BJ (cell line): ENCODE measurements at regions not wholly inside any gene's neighbourhood (a gene's known extent, or its start where the extent isn't known, plus 50 kb on each side); places are given as distances from the start of the nearest gene placed in this dataset.
"Not testable (repeated sequence)": the region's sequence is repeated elsewhere in the genome, so short reads cannot be mapped to it uniquely, and the experiment has no call there.

Experiments used
- CTCF ChIA-PET: fragments of 350-600 bp; formaldehyde crosslinking; extraction: SDS; loops from one replicate; lab custom pipeline; 2021; ENCODE audit warnings: antibody characterized with exemption, inconsistent platforms; lab: Yijun Ruan, JAX
- POLR2A ChIA-PET: fragments of 300-600 bp; sonication (Branson Sonifier 250); formaldehyde crosslinking; extraction: SDS; loops from one replicate; lab custom pipeline; 2021; ENCODE audit warnings: antibody characterized with exemption; lab: Charles Lee
- DNase-seq: peaks from one replicate; pipeline ENCODE4 v3.0.0-alpha.2; 2011; ENCODE audit warnings: low read depth
- H3K27me3 ChIP-seq: 2 replicates; pipeline ENCODE4 v1.6.0; 2011; ENCODE audit warnings: low read length; ENCODE audit not compliant: control insufficient read depth, insufficient read depth
- H3K36me3 ChIP-seq: 2 replicates; pipeline ENCODE4 v1.5.1; 2011; ENCODE audit warnings: low read length; ENCODE audit not compliant: control insufficient read depth, insufficient read depth
- H3K4me3 ChIP-seq: 2 replicates; pipeline ENCODE4 v1.5.1; 2011; ENCODE audit warnings: low read depth, mild to moderate bottlenecking, control low read depth, low read length
- CTCF ChIP-seq: IDR thresholded peaks from 2 replicates; pipeline ENCODE4 v1.5.1; 2011; ENCODE audit warnings: low read depth, mild to moderate bottlenecking, control low read depth, inconsistent platforms, low read length, moderate library complexity; ENCODE audit not compliant: insufficient read depth

- DNase-seq, result no peak
- ChIA-PET CTCF (no interaction called here), POLR2A (no interaction called here)
- Histone ChIP-seq H3K27me3 (no peaks in the 10 kb centered on the region), H3K4me3 (no peak overlapping the region), H3K36me3 (no peaks in the 10 kb centered on the region)
- no peak for TF ChIP-seq CTCF
These were observed 143.7 kb upstream of the LRIG1 start for GRCh38 chr3:66644549-66644948.

DNA sequence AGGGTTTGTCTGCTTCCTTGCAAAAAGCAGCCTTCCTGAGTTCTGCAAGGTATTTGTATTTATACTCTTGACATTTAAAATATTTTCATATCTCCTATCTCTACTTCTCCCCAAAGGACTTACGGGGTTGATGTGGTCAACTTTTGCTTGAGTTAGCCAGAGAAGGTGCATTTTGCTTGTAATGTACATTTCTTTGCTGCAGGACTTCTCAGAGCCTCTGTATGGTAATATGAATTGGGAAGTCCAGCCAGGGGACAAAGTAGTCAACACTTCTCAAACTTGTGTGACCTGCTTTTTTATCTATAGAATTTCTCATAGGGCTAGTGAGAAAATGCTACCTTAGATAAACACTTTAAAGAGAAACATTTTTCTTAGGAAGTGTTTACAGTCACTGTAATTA lies 148.2 kb upstream of the LRIG1 start:
- POLR2A ChIA-PET, result no interaction called here
- TF ChIP-seq CTCF, result no peak
- no peak overlapping the region for H3K4me3 ChIP-seq

DNA sequence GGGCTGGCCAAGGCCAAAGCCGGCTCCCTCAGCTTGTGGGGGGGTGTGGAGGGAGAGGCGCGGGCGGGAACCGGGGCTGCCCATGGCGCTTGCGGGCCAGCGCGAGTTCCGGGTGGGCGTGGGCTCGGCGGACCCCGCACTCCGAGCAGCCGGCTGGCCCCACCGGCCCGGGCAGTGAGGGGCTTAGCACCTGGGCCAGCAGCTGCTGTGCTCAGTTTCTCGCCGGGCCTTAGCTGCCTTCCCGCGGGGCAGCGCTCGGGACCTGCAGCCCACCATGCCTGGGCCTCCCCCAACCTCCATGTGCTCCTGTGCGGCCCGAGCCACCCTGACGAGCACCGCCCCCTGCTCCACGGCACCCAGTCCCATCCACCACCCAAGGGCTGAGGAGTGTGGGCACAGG lies 150.7 kb upstream of the LRIG1 start:
- CTCF ChIA-PET, result interaction anchor here (0.6 kb wide), 1 partner anchor 38 kb away, joined by 3 read pairs; no protein-coding TSS in a partner anchor
- H3K4me3 ChIP-seq, H3K36me3 ChIP-seq, POLR2A ChIA-PET, H3K27me3 ChIP-seq, DNase-seq: not testable (repeated sequence)

More for the DNA sequence above, 148.2 kb upstream of the LRIG1 start:
- Histone ChIP-seq H3K36me3 (no peaks in the 10 kb centered on the region), H3K27me3 (0 out of 2 replicates have a peak, but pooled peaks cover 2% of the 10 kb centered on the region)
- DNase-seq, result no peak
- CTCF ChIA-PET, result no interaction called here

DNA sequence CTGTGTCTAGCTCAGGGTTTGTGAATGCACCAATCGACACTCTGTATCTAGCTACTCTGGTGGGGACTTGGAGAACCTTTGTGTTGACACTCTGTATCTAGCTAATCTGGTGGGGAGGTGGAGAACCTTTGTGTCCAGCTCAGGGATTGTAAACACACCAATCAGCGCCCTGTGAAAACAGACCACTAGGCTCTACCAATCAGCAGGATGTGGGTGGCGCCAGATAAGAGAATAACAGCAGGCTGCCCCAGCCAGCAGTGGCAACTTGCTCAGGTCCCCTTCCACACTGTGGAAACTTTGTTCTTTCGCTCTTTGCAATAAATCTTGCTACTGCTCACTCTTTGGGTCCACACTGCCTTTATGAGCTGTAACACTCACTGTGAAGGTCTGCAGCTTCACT lies 151.3 kb upstream of the LRIG1 start:
- H3K4me3 ChIP-seq, H3K36me3 ChIP-seq, CTCF ChIA-PET, H3K27me3 ChIP-seq, POLR2A ChIA-PET, DNase-seq: not testable (repeated sequence)

GRCh38 chr3:66655044-66655443 lies 154.2 kb upstream of the LRIG1 start:
- H3K36me3 ChIP-seq, result no peaks in the 10 kb centered on the region
- DNase-seq, result no peak
- no peak overlapping the region for H3K4me3 ChIP-seq
- ChIA-PET CTCF (no interaction called here), POLR2A (no interaction called here)
- H3K27me3 ChIP-seq, result peaks cover 5% of the 10 kb centered on the region; the same call in 1 of the 2 replicates
- TF ChIP-seq CTCF, result no peak

GRCh38 chr3:66655671-66656070 lies 154.8 kb upstream of the LRIG1 start:
- H3K36me3 ChIP-seq, result no peaks in the 10 kb centered on the region
- no peak for DNase-seq
- ChIA-PET CTCF (no interaction called here), POLR2A (no interaction called here)
- no peak for TF ChIP-seq CTCF
- no peak overlapping the region for H3K4me3 ChIP-seq
- H3K27me3 ChIP-seq, result peaks cover 5% of the 10 kb centered on the region; the same call in 1 of the 2 replicates
